Neural cell (in vitro differentiated cells): ENCODE measurements at regions not wholly inside any gene's neighbourhood (a gene's known extent, or its start where the extent isn't known, plus 50 kb on each side); places are given as distances from the start of the nearest gene placed in this dataset.

ENCODE experiments used
- H2AFZ ChIP-seq: fragments of 200-600, 300-800 bp; sonication (generic), shearing (Covaris generic); 2 replicates; pipeline ENCODE4 v1.6.0; 2014; ENCODE audit warnings: low read depth, mild to moderate bottlenecking, antibody characterized with exemption, low read length, moderate library complexity
- H3F3A ChIP-seq: fragments of 200-600 bp; shearing (Covaris generic); 2 replicates; pipeline ENCODE4 v1.6.1; 2016; ENCODE audit warnings: mild to moderate bottlenecking, moderate library complexity, mixed read lengths, antibody characterized with exemption, low read length; ENCODE audit not compliant: insufficient read depth, poor library complexity, severe bottlenecking
- H3K27ac ChIP-seq: fragments of 200-600, 300-800 bp; sonication (generic), shearing (Covaris generic); 2 replicates; pipeline ENCODE4 v1.5.1; 2014; ENCODE audit warnings: mild to moderate bottlenecking, low read length, moderate library complexity
- H3K27me3 ChIP-seq: fragments of 300-800, 200-600 bp; sonication (generic), shearing (Covaris generic); 2 replicates; pipeline ENCODE4 v1.6.0; 2014; ENCODE audit warnings: mild to moderate bottlenecking, low read depth, low read length, moderate library complexity; ENCODE audit not compliant: insufficient read depth
- H3K36me3 ChIP-seq: fragments of 300-800, 200-600 bp; sonication (generic), shearing (Covaris generic); 2 replicates; pipeline ENCODE4 v1.5.1; 2014; ENCODE audit warnings: mild to moderate bottlenecking, antibody characterized with exemption, low read length, moderate library complexity; ENCODE audit not compliant: insufficient read depth
- H3K4me2 ChIP-seq: fragments of 300-800, 200-600 bp; sonication (generic), shearing (Covaris generic); 2 replicates; pipeline ENCODE4 v1.6.0; 2014; ENCODE audit warnings: mild to moderate bottlenecking, low read length
- H3K4me3 ChIP-seq: fragments of 300-800, 200-600 bp; sonication (generic), shearing (Covaris generic); 2 replicates; pipeline ENCODE4 v1.5.1; 2014; ENCODE audit warnings: mild to moderate bottlenecking, low read length, moderate library complexity
- H3K79me2 ChIP-seq: fragments of 200-600 bp; shearing (Covaris generic); replicated peaks from 2 replicates; pipeline ENCODE4 v1.6.0; 2014; ENCODE audit warnings: mild to moderate bottlenecking, low read length, moderate library complexity; ENCODE audit not compliant: insufficient read depth
- H3K9ac ChIP-seq: fragments of 300-800, 200-600 bp; sonication (generic), shearing (Covaris generic); 2 replicates; pipeline ENCODE4 v1.6.1; 2016; ENCODE audit warnings: mild to moderate bottlenecking, low read length, mixed read lengths
- H3K9me2 ChIP-seq: fragments of 200-600 bp; shearing (Covaris generic); 2 replicates; pipeline ENCODE4 v1.6.1; 2016; ENCODE audit warnings: mild to moderate bottlenecking, low read length, mixed read lengths; ENCODE audit not compliant: insufficient read depth
- H3K9me3 ChIP-seq: fragments of 200-600, 300-800 bp; sonication (generic), shearing (Covaris generic); 2 replicates; pipeline ENCODE4 v1.6.1; 2016; ENCODE audit warnings: mild to moderate bottlenecking, mixed run types, low read length, moderate library complexity, mixed read lengths
- H4K20me1 ChIP-seq: fragments of 200-600 bp; shearing (Covaris generic); 2 replicates; pipeline ENCODE4 v1.6.1; 2016; ENCODE audit warnings: mild to moderate bottlenecking, mixed run types; ENCODE audit not compliant: insufficient read depth
- EP300 ChIP-seq: fragments of 450-650 bp; conservative IDR thresholded peaks from 2 replicates; pipeline ENCODE4 v1.6.1; 2014; ENCODE audit warnings: antibody characterized with exemption, mild to moderate bottlenecking, moderate library complexity; ENCODE audit not compliant: poor library complexity, severe bottlenecking
- EZH2 ChIP-seq: fragments of 200-600, 300-800 bp; shearing (Covaris generic), sonication (generic); IDR thresholded peaks from 2 replicates; pipeline ENCODE4 v1.6.1; 2014; ENCODE audit warnings: antibody characterized with exemption, low read length, borderline replicate concordance, mild to moderate bottlenecking; ENCODE audit not compliant: insufficient read depth, poor library complexity, severe bottlenecking
- MXI1 ChIP-seq: fragments of 450-650 bp; conservative IDR thresholded peaks from 2 replicates; pipeline ENCODE4 v1.6.1; 2014; ENCODE audit warnings: antibody characterized with exemption, mild to moderate bottlenecking; ENCODE audit not compliant: poor library complexity, severe bottlenecking
- POLR2AphosphoS5 ChIP-seq: IDR thresholded peaks from 2 replicates; pipeline ENCODE4 v1.6.1; 2012
- RAD21 ChIP-seq: fragments of 450-650 bp; conservative IDR thresholded peaks from 2 replicates; pipeline ENCODE4 v1.6.1; 2014; ENCODE audit warnings: antibody characterized with exemption, mild to moderate bottlenecking, moderate library complexity
- SMC3 ChIP-seq: fragments of 450-650 bp; conservative IDR thresholded peaks from 2 replicates; pipeline ENCODE4 v1.6.1; 2014; ENCODE audit warnings: antibody characterized with exemption, mild to moderate bottlenecking, moderate library complexity; ENCODE audit not compliant: poor library complexity
- TAF1 ChIP-seq: IDR thresholded peaks from 2 replicates; pipeline ENCODE4 v1.6.1; 2012; ENCODE audit warnings: low read depth
- TF ChIP-seq, protein P1 (sequence below): IDR thresholded peaks from 2 replicates; pipeline ENCODE4 v1.6.1; 2012; ENCODE audit warnings: borderline replicate concordance
- TF ChIP-seq, protein P2 (sequence below): fragments of 450-650 bp; IDR thresholded peaks from 2 replicates; pipeline ENCODE4 v1.5.1; 2014; ENCODE audit warnings: antibody characterized with exemption, mild to moderate bottlenecking, moderate library complexity; ENCODE audit not compliant: poor library complexity, severe bottlenecking

DNA sequence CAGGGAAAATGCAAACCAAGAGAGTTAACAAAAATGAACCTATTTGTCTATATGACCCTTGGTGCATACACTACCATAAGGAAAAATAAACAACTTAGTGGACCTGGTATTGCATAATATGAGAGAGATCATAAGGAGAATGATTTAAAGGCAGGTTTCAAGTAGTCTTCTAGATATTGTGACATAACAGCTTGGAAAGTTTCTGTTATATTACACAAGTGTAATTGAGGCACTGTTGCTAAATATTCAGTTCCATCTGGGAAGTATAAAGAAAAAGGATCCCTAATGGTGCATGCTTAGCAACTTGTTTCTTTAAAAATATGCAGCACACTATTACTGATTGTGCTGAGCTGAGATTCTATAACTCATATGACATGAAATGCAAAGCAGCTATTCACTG, 252.2 kb upstream of the SPHKAP start:
- no peak for TF ChIP-seq POLR2AphosphoS5
- no peak for TF ChIP-seq TAF1
- TF ChIP-seq SMC3 = no peak
- TF ChIP-seq, protein P1, sequence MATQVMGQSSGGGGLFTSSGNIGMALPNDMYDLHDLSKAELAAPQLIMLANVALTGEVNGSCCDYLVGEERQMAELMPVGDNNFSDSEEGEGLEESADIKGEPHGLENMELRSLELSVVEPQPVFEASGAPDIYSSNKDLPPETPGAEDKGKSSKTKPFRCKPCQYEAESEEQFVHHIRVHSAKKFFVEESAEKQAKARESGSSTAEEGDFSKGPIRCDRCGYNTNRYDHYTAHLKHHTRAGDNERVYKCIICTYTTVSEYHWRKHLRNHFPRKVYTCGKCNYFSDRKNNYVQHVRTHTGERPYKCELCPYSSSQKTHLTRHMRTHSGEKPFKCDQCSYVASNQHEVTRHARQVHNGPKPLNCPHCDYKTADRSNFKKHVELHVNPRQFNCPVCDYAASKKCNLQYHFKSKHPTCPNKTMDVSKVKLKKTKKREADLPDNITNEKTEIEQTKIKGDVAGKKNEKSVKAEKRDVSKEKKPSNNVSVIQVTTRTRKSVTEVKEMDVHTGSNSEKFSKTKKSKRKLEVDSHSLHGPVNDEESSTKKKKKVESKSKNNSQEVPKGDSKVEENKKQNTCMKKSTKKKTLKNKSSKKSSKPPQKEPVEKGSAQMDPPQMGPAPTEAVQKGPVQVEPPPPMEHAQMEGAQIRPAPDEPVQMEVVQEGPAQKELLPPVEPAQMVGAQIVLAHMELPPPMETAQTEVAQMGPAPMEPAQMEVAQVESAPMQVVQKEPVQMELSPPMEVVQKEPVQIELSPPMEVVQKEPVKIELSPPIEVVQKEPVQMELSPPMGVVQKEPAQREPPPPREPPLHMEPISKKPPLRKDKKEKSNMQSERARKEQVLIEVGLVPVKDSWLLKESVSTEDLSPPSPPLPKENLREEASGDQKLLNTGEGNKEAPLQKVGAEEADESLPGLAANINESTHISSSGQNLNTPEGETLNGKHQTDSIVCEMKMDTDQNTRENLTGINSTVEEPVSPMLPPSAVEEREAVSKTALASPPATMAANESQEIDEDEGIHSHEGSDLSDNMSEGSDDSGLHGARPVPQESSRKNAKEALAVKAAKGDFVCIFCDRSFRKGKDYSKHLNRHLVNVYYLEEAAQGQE = no peak
- no peak for TF ChIP-seq MXI1
- TF ChIP-seq RAD21 = no peak
- TF ChIP-seq EZH2 = no peak
- no peak for TF ChIP-seq EP300
- TF ChIP-seq, protein P2, sequence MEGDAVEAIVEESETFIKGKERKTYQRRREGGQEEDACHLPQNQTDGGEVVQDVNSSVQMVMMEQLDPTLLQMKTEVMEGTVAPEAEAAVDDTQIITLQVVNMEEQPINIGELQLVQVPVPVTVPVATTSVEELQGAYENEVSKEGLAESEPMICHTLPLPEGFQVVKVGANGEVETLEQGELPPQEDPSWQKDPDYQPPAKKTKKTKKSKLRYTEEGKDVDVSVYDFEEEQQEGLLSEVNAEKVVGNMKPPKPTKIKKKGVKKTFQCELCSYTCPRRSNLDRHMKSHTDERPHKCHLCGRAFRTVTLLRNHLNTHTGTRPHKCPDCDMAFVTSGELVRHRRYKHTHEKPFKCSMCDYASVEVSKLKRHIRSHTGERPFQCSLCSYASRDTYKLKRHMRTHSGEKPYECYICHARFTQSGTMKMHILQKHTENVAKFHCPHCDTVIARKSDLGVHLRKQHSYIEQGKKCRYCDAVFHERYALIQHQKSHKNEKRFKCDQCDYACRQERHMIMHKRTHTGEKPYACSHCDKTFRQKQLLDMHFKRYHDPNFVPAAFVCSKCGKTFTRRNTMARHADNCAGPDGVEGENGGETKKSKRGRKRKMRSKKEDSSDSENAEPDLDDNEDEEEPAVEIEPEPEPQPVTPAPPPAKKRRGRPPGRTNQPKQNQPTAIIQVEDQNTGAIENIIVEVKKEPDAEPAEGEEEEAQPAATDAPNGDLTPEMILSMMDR = no peak

DNA sequence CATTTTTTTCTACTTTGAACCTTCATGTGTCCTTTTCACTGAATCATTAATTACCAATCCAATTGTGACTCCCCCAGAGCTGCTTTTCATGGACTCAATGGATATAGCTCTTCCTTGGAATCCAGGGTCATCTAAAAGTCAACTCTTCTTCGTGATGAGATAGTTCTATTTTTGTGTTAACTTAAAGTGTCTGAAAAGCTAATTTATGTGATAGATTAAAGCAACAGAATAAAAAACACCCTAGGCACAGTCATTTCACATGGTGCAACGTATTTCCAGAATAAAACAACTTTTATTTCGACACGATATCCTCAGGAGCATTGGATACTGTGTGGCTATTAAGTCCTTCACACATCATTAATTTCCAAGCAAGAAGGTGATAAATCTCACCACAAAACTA, 250.6 kb upstream of the SPHKAP start:
- Histone ChIP-seq H3K36me3 (no peaks in the 10 kb centered on the region), H3K27ac (no peak overlapping the region), H4K20me1 (no peaks in the 10 kb centered on the region), H3K9me2 (no peaks in the 10 kb centered on the region), H3K27me3 (no peaks in the 10 kb centered on the region), H2AFZ (no peak overlapping the region), H3K9me3 (peaks cover 4% of the 10 kb centered on the region), H3K79me2 (no peaks in the 10 kb centered on the region), H3F3A (no peaks in the 10 kb centered on the region), H3K4me2 (no peak overlapping the region), H3K4me3 (no peak overlapping the region), H3K9ac (no peak overlapping the region)
- TF ChIP-seq, protein P2 = no peak
- TF ChIP-seq, protein P1 = no peak
- TF ChIP-seq EP300 (no peak), SMC3 (no peak), TAF1 (no peak), EZH2 (no peak), MXI1 (no peak), POLR2AphosphoS5 (no peak), RAD21 (no peak)

More for the DNA sequence above, 252.2 kb upstream of the SPHKAP start:
- Histone ChIP-seq H3F3A (no peaks in the 10 kb centered on the region), H3K9me2 (no peaks in the 10 kb centered on the region), H3K27me3 (no peaks in the 10 kb centered on the region), H3K4me2 (no peak overlapping the region), H3K4me3 (no peak overlapping the region), H4K20me1 (no peaks in the 10 kb centered on the region), H3K36me3 (no peaks in the 10 kb centered on the region), H2AFZ (no peak overlapping the region), H3K9me3 (no peaks in the 10 kb centered on the region), H3K27ac (no peak overlapping the region), H3K9ac (no peak overlapping the region), H3K79me2 (no peaks in the 10 kb centered on the region)
